ENCODE measurements at regions not wholly inside any gene's neighbourhood (a gene's known extent, or its start where the extent isn't known, plus 50 kb on each side); places are given as distances from the start of the nearest gene placed in this dataset.
"Not testable (repeated sequence)": the region's sequence is repeated elsewhere in the genome, so short reads cannot be mapped to it uniquely, and the experiment has no call there.

DNA sequence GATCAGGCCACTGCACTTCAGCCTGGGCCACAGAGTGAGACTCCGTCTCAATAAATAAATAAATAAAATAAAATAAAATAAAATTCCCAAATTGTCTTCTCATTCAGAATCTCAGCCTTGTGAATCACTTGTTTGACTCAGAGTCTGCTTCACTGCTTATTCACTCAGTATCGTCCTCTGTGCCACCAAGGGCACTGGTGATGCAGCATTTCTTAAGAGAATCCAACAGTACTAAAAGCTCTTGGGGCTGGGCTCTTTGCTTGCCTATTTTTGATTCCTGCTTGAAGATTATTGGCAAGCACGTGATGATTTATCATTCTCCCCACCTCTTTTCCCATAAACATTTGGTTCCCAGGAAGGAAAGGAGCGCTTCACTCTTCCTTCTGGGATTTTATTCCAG lies 54.8 kb upstream of the HMGB1 start:
- in situ Hi-C loops (cut with MboI): no loop called here
- Histone ChIP-seq H4K20me1 (ENCODE audit: insufficient read depth) (no peaks in the 10 kb centered on the region), H3K4me3 (no peak overlapping the region), H3K27ac (peak overlapping the region; percentile 80), H3K4me2 (ENCODE audit: unreplicated experiment) (no peak overlapping the region), H2AFZ (peak overlapping the region; percentile 40), H3K36me3 (ENCODE audit: low read depth) (no peaks in the 10 kb centered on the region), H3K9me3 (ENCODE audit: low read depth) (no peaks in the 10 kb centered on the region), H3K27me3 (replicated peaks; ENCODE audit: insufficient read depth) (no peaks in the 10 kb centered on the region), H3F3A (ENCODE audit: insufficient read depth) (0 out of 2 replicates have a peak, but pooled peaks cover 11% of the 10 kb centered on the region), H3K9me2 (ENCODE audit: insufficient read depth) (no peaks in the 10 kb centered on the region), H3K4me1 (ENCODE audit: insufficient read depth) (peaks cover 11% of the 10 kb centered on the region), H3K9ac (peak overlapping the region; percentile 35; the same call in 1 of the 2 replicates), H3K79me2 (ENCODE audit: insufficient read depth) (no peaks in the 10 kb centered on the region)
- WGBS, 2 experiments (ENCODE audit: low coverage in 1 of 2, low lambda C conversion rate in 2 of 2, missing lambda C conversion rate in 2 of 2): 21 to 35% methylated on average over 4 of the region's 4 CpGs
- TF ChIP-seq EZH2phosphoT487 (IDR thresholded peaks at IDR 0.05; ENCODE audit: insufficient read depth, low read depth) (no peak), EZH2 (IDR thresholded peaks at IDR 0.05; ENCODE audit: insufficient read depth, poor library complexity, severe bottlenecking) (no peak)
- peak; percentile 93 for DNase-seq

DNA sequence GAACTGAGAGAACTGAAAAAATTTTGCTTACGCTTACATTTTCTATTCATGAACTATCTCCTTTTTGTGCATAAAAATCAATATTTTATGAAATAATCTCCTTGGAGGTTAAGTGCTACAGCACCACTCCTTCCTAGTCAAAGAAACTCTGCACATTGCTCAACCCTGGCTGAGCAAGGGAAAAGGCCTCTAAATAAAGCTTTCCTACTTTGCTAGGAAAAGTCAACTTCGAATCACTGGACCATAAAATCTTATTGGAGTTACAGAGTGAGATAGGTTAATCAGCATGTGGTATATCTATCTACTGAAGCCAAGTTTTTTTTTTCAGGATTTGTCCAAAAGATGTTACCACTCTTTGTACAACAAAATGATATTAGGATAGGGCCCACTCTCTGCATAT lies 57.5 kb upstream of the HMGB1 start:
- in situ Hi-C loops (cut with MboI): no loop called here

DNA sequence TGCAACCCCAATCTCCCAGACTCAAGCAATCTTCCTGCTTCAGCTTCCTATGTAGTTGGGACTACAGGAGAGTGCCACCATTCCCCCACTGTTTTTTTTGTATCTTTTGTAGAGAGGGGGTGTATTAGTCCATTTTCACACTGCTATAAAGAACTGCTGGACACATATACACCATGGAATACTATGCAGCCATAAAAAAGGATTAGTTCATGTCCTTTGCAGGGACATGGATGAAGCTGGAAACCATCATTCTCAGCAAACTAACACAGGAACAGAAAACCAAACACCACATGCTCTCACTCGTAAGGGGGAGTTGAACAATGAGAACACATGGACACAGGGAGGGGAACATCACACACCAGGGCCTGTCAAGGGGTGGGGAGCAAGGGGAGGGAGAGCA lies 58.1 kb upstream of the HMGB1 start:
- DNase-seq; H3K27ac ChIP-seq; H3K9ac ChIP-seq; H2AFZ ChIP-seq; H4K20me1 ChIP-seq (ENCODE audit: insufficient read depth); H3K4me3 ChIP-seq; H3K9me3 ChIP-seq (ENCODE audit: low read depth); H3K4me2 ChIP-seq (ENCODE audit: unreplicated experiment); H3K27me3 ChIP-seq (replicated peaks; ENCODE audit: insufficient read depth); in situ Hi-C loops (cut with MboI); H3K79me2 ChIP-seq (ENCODE audit: insufficient read depth); H3K36me3 ChIP-seq (ENCODE audit: low read depth); H3K9me2 ChIP-seq (ENCODE audit: insufficient read depth): not testable (repeated sequence)
- peaks cover 11% of the 10 kb centered on the region for H3K4me1 ChIP-seq (ENCODE audit: insufficient read depth)
- 92 to 100% methylated on average over 1 of the region's 1 CpG for WGBS, 2 experiments (ENCODE audit: low coverage in 1 of 2, low lambda C conversion rate in 2 of 2, missing lambda C conversion rate in 2 of 2)
- 0 out of 2 replicates have a peak, but pooled peaks cover 11% of the 10 kb centered on the region for H3F3A ChIP-seq (ENCODE audit: insufficient read depth)

More for the DNA sequence above, 57.5 kb upstream of the HMGB1 start:
- Histone ChIP-seq H3K27ac (no peak overlapping the region), H4K20me1 (ENCODE audit: insufficient read depth) (no peaks in the 10 kb centered on the region), H2AFZ (no peak overlapping the region), H3K79me2 (ENCODE audit: insufficient read depth) (no peaks in the 10 kb centered on the region), H3K4me1 (ENCODE audit: insufficient read depth) (peaks cover 11% of the 10 kb centered on the region), H3F3A (ENCODE audit: insufficient read depth) (0 out of 2 replicates have a peak, but pooled peaks cover 11% of the 10 kb centered on the region), H3K9me2 (ENCODE audit: insufficient read depth) (no peaks in the 10 kb centered on the region), H3K9me3 (ENCODE audit: low read depth) (no peaks in the 10 kb centered on the region), H3K4me3 (no peak overlapping the region), H3K27me3 (replicated peaks; ENCODE audit: insufficient read depth) (no peaks in the 10 kb centered on the region), H3K9ac (no peak overlapping the region), H3K36me3 (ENCODE audit: low read depth) (no peaks in the 10 kb centered on the region), H3K4me2 (ENCODE audit: unreplicated experiment) (no peak overlapping the region)
- WGBS, 2 experiments (ENCODE audit: low coverage in 1 of 2, low lambda C conversion rate in 2 of 2, missing lambda C conversion rate in 2 of 2): 77 to 85% methylated on average over 2 of the region's 2 CpGs
- no peak for TF ChIP-seq EZH2phosphoT487 (IDR thresholded peaks at IDR 0.05; ENCODE audit: insufficient read depth, low read depth)
- TF ChIP-seq EZH2 (IDR thresholded peaks at IDR 0.05; ENCODE audit: insufficient read depth, poor library complexity, severe bottlenecking): no peak
- DNase-seq: no peak

DNA sequence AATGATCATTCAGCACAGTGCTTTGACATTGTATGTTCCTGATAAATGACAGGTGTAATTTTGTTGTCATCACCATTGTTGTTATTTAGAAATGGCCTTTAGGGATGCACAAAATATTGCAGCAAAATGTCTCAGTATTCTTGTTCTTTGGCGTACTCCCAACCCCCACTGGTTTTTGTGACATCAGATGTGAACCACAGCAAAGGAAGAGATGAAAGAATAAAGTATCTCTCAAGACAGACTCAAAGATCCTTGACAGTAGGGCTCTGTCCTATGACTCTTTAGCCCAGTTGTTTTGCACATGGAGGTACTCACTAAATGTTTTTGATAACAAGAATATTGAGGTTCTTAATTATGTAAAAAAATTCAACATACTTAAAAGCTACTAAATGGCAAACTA lies 59.5 kb upstream of the HMGB1 start:
- not testable (repeated sequence) for H3K27me3 ChIP-seq (replicated peaks; ENCODE audit: insufficient read depth); H3K9me3 ChIP-seq (ENCODE audit: low read depth)

More for the DNA sequence above, 59.5 kb upstream of the HMGB1 start:
- H4K20me1 ChIP-seq (ENCODE audit: insufficient read depth); H3K36me3 ChIP-seq (ENCODE audit: low read depth); H2AFZ ChIP-seq; H3K9me2 ChIP-seq (ENCODE audit: insufficient read depth); H3K27ac ChIP-seq; H3K4me2 ChIP-seq (ENCODE audit: unreplicated experiment); in situ Hi-C loops (cut with MboI); H3K4me3 ChIP-seq; DNase-seq; H3K9ac ChIP-seq; H3K79me2 ChIP-seq (ENCODE audit: insufficient read depth): not testable (repeated sequence)
- H3F3A ChIP-seq (ENCODE audit: insufficient read depth): peaks cover 11% of the 10 kb centered on the region; the same call in 1 of the 2 replicates
- WGBS, 2 experiments (ENCODE audit: low coverage in 1 of 2, low lambda C conversion rate in 2 of 2, missing lambda C conversion rate in 2 of 2): 0% methylated on average over 1 of the region's 1 CpG
- H3K4me1 ChIP-seq (ENCODE audit: insufficient read depth): peaks cover 15% of the 10 kb centered on the region

Measured in GM23248 (cell line).